ENCODE measurements at regions not wholly inside any gene's neighbourhood (a gene's known extent, or its start where the extent isn't known, plus 50 kb on each side); places are given as distances from the start of the nearest gene placed in this dataset.

- BruUV-seq (replicated peaks): no TSS peak
- TF ChIP-seq E4F1 (IDR thresholded peaks at IDR 0.05; ENCODE audit: borderline replicate concordance, partially characterized antibody): no peak
- TF ChIP-seq ZNF217 (IDR thresholded peaks at IDR 0.05): peak; percentile 90
- TF ChIP-seq SMARCA5 (IDR thresholded peaks at IDR 0.05): 0 out of 2 replicates have a peak, but pooled peaks have one; percentile 48
- H3K79me2 ChIP-seq (ENCODE audit: control insufficient read depth, insufficient read depth, low read length): peaks cover 4% of the 10 kb centered on the region
- H3K27me3 ChIP-seq (replicated peaks in 1 of 2; ENCODE audit: control insufficient read depth in 2 of 2, insufficient read depth in 2 of 2, low read length in 1 of 2): no peaks in the 10 kb centered on the region
- peaks cover 33% of the 10 kb centered on the region for H3K4me1 ChIP-seq (ENCODE audit: control insufficient read depth, insufficient read depth, low read length)
- ChIA-PET SMC1A (ENCODE audit: uncharacterized antibody, unreplicated experiment) (interaction anchor here (0.7 to 14.2 kb wide), 9 partner anchors 11 to 89 kb away, joined by 3 to 304 read pairs (median 4); no protein-coding TSS in a partner anchor), POLR2A (interaction anchor here (0.8 to 7.7 kb wide), 4 partner anchors 10 to 22 kb away, joined by 4 to 69 read pairs (median 7); no protein-coding TSS in a partner anchor), RAD21 (ENCODE audit: unreplicated experiment) (interaction anchor here (0.9 to 7.0 kb wide), 8 partner anchors 9 to 262 kb away, joined by 3 to 61 read pairs (median 11); no protein-coding TSS in a partner anchor), CTCF (interaction anchor here (1.0 to 7.7 kb wide), 7 partner anchors 11 to 104 kb away, joined by 3 to 86 read pairs (median 8); no protein-coding TSS in a partner anchor)
- intact Hi-C loops (cut with micrococcal nuclease; ENCODE audit: unreplicated experiment): no loop called here
- ATAC-seq: no peak
- in situ Hi-C loops (cut with MboI): no loop called here
- no peaks in the 10 kb centered on the region for H4K20me1 ChIP-seq (ENCODE audit: control insufficient read depth, insufficient read depth)
- no peaks in the 10 kb centered on the region for H3K36me3 ChIP-seq (ENCODE audit: control insufficient read depth in 2 of 2, insufficient read depth in 2 of 2, low read length in 1 of 2)
- H3K9me3 ChIP-seq (replicated peaks; ENCODE audit: control insufficient read depth, insufficient read depth, low read length): no peaks in the 10 kb centered on the region; the same call in 2 of the 3 replicates
- no peak for DNase-seq (ENCODE audit: low read depth, low spot score)
- H3K9ac ChIP-seq (ENCODE audit: control insufficient read depth, insufficient read depth, low read length): no peak overlapping the region
- H3K4me3 ChIP-seq: no peak overlapping the region
- H3K4me2 ChIP-seq (ENCODE audit: control insufficient read depth, insufficient read depth): no peak overlapping the region; the same call in 1 of the 2 replicates
- H3K27ac ChIP-seq (ENCODE audit: control insufficient read depth, insufficient read depth): no peak overlapping the region
- no peak for FAIRE-seq
- no peak overlapping the region for H2AFZ ChIP-seq (ENCODE audit: control insufficient read depth, low read depth, low read length)
These were observed 102.5 kb upstream of the RIPOR2 start for GRCh38 chr6:25038300-25038699.

GRCh38 chr6:25038999-25039398 is 103.2 kb upstream of the RIPOR2 start:
- H3K79me2 ChIP-seq (ENCODE audit: control insufficient read depth, insufficient read depth, low read length): peaks cover 4% of the 10 kb centered on the region
- ChIA-PET SMC1A (ENCODE audit: uncharacterized antibody, unreplicated experiment) (interaction anchor here (0.7 to 14.2 kb wide), 9 partner anchors 10 to 90 kb away, joined by 3 to 304 read pairs (median 4); no protein-coding TSS in a partner anchor), RAD21 (ENCODE audit: unreplicated experiment) (interaction anchor here (1.0 to 7.0 kb wide), 7 partner anchors 8 to 263 kb away, joined by 4 to 61 read pairs (median 16); no protein-coding TSS in a partner anchor), POLR2A (interaction anchor here (0.8 to 7.7 kb wide), 5 partner anchors 10 to 21 kb away, joined by 4 to 69 read pairs (median 5); no protein-coding TSS in a partner anchor), CTCF (interaction anchor here (1.0 to 7.7 kb wide), 7 partner anchors 12 to 105 kb away, joined by 3 to 86 read pairs (median 8); no protein-coding TSS in a partner anchor)
- H3K27me3 ChIP-seq (replicated peaks in 1 of 2; ENCODE audit: control insufficient read depth in 2 of 2, insufficient read depth in 2 of 2, low read length in 1 of 2): no peaks in the 10 kb centered on the region
- no peak overlapping the region for H3K27ac ChIP-seq (ENCODE audit: control insufficient read depth, insufficient read depth)
- intact Hi-C loops (cut with micrococcal nuclease; ENCODE audit: unreplicated experiment): no loop called here
- peak overlapping the region; percentile 4; the same call in 1 of the 2 replicates for H3K4me2 ChIP-seq (ENCODE audit: control insufficient read depth, insufficient read depth)
- H2AFZ ChIP-seq (ENCODE audit: control insufficient read depth, low read depth, low read length): peak overlapping the region; percentile 48; the same call in 1 of the 2 replicates
- no TSS peak for BruUV-seq (replicated peaks)
- FAIRE-seq: no peak
- peaks cover 40% of the 10 kb centered on the region for H3K4me1 ChIP-seq (ENCODE audit: control insufficient read depth, insufficient read depth, low read length)
- ATAC-seq: no peak
- no peaks in the 10 kb centered on the region for H3K36me3 ChIP-seq (ENCODE audit: control insufficient read depth in 2 of 2, insufficient read depth in 2 of 2, low read length in 1 of 2)
- no peak for DNase-seq (ENCODE audit: low read depth, low spot score)
- H3K9ac ChIP-seq (ENCODE audit: control insufficient read depth, insufficient read depth, low read length): no peak overlapping the region
- no peaks in the 10 kb centered on the region for H4K20me1 ChIP-seq (ENCODE audit: control insufficient read depth, insufficient read depth)
- in situ Hi-C loops (cut with MboI): no loop called here
- H3K4me3 ChIP-seq: 0 out of 2 replicates have a peak overlapping the region, but pooled peaks have one; percentile 7
- H3K9me3 ChIP-seq (replicated peaks; ENCODE audit: control insufficient read depth, insufficient read depth, low read length): no peaks in the 10 kb centered on the region; the same call in 2 of the 3 replicates
- WGBS (ENCODE audit: insufficient coverage, insufficient replicate concordance, low lambda C conversion rate, missing lambda C conversion rate): 18% methylated on average over 6 of the region's 6 CpGs
- TF ChIP-seq JUNB (IDR thresholded peaks at IDR 0.05) (no peak), PBX3 (IDR thresholded peaks at IDR 0.05; ENCODE audit: insufficient replicate concordance, low read depth, low read length) (no peak), SRF (IDR thresholded peaks at IDR 0.05; ENCODE audit: low read depth in 2 of 2, low read length in 2 of 2) (no peak), FOXM1 (IDR thresholded peaks at IDR 0.05; ENCODE audit: low read depth, low read length) (no peak), NFYA (IDR thresholded peaks at IDR 0.05; ENCODE audit: borderline replicate concordance, low read depth, low read length) (no peak), POU2F2 (IDR thresholded peaks at IDR 0.05; ENCODE audit: borderline replicate concordance, low read depth, low read length) (no peak), NR2C2 (IDR thresholded peaks at IDR 0.05; ENCODE audit: borderline replicate concordance, control insufficient read depth, insufficient read length, low read depth) (no peak), ZNF24 (IDR thresholded peaks at IDR 0.05) (no peak), TBL1XR1 (IDR thresholded peaks at IDR 0.05; ENCODE audit: low read depth, low read length) (no peak)

Measured in GM12878 (cell line).